KG1 (cell line): ENCODE measurements at regions not wholly inside any gene's neighbourhood (a gene's known extent, or its start where the extent isn't known, plus 50 kb on each side); places are given as distances from the start of the nearest gene placed in this dataset.
"Not testable (repeated sequence)": the region's sequence is repeated elsewhere in the genome, so short reads cannot be mapped to it uniquely, and the experiment has no call there.

ENCODE experiments used
- DNase-seq: peaks from one replicate; lab custom pipeline; 2025; lab: John Stamatoyannopoulos, UW

DNA sequence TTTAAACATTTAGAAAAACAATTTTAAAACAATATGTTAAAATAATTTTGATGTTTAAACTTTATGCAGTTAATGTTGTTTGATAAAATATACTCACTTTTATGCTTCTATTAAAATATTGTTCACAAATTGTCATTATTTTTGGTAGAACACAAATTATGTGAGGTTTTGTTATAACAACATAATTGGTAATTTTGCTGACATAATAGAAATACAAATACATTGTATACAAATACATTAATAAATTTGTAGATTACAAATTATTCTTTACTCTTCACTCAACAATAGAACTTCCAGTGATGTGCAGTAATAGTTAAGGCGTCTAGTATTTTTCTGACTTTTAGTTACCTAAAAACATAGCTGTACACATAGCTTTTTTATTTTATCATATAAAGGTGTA, 1472.4 kb upstream of the ADGRL3 start:
- DNase-seq: no peak

DNA sequence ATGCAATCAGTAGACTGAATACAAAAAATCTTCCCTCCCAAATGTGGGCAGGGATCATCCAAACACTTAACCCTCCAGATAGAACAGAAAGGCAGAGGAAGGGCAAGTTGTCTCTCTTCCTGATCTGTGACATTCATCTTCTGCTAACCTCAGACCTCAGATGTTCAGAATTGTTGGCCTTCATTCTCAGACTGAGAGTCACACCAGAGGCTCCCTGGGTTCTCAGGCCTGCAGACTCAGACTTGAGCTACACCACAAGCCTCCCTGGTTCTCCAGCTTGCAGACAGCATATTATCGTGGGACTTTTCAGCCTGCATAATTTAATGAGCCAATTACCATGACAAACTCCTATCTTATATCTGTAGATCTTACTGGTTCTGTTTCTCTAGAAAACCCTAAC, 1471.6 kb upstream of the ADGRL3 start:
- DNase-seq: no peak

- DNase-seq: no peak
These were observed 1470.8 kb upstream of the ADGRL3 start for GRCh38 chr4:59729321-59729720.

- no peak for DNase-seq
These were observed 1451.7 kb upstream of the ADGRL3 start for GRCh38 chr4:59748433-59748832.

GRCh38 chr4:59759082-59759825, 1440.9 kb upstream of the ADGRL3 start:
- DNase-seq: no peak

- DNase-seq: no peak
These were observed 1437.8 kb upstream of the ADGRL3 start for GRCh38 chr4:59762344-59762743.

DNA sequence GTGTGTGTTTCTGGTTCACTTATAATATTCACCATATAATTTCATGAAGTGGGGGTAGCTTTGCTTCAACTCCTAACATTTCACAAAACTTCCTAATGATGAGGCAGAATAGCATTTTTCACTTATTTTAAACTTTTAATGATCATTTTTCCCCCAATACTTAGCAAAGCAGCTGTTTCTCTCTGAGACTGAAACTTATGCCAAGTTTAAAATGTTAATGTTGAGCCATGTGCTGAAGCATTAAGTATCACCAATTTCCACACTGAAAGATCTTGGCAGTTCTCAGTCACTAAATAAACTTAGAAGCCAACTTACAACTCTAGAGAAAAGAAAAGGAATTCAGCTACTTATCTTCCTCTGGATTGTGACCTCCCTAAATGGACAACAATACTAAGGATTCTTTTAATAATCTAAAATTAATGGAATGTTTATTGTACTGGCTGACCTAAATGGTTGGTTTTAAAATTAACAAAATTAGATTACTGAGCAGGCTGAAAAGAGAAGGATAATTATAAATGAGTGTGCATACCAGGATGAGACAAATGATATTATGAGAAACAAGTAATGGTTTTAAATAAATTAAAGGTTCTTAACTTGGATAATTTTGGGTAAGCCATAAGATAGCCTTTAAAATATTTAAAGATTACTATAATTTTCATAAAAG, 1429.4 kb upstream of the ADGRL3 start:
- DNase-seq: no peak

GRCh38 chr4:59772641-59773139, 1427.4 kb upstream of the ADGRL3 start:
- DNase-seq: no peak

- not testable (repeated sequence) for DNase-seq
These were observed 1419.9 kb upstream of the ADGRL3 start for GRCh38 chr4:59780271-59780670.

- no peak for DNase-seq
These were observed 1395.0 kb upstream of the ADGRL3 start for GRCh38 chr4:59805176-59805575.

DNA sequence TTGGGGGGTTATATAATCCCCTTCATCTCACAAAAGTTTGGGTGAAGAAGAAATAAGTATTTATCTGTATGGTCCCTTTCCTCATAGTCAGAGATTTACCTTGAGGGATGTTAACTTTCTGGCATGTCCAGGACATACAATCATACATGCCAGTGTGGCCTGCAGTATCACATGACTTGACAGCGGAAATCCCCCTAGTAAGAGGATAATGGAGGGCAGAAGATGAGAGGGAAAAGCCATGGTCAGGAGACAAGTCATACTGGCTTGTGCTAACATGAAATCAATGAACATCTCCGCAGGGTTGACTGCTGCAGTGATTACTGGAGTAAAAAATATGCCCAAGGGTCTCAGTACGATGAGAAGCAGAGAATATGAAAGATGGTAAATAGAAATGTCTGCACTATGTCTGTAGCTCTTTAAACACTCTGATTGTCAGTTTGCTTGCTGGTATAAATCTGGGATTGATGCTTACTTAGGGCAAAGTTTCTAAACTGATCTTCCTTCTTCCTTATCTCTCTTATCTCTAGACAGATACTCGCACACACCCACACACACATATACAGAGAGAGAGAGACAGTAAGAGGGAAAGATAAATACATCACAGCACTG, 1385.6 kb upstream of the ADGRL3 start:
- no peak for DNase-seq

- DNase-seq: peak; percentile 60
These were observed 1381.5 kb upstream of the ADGRL3 start for GRCh38 chr4:59818656-59819055.

DNA sequence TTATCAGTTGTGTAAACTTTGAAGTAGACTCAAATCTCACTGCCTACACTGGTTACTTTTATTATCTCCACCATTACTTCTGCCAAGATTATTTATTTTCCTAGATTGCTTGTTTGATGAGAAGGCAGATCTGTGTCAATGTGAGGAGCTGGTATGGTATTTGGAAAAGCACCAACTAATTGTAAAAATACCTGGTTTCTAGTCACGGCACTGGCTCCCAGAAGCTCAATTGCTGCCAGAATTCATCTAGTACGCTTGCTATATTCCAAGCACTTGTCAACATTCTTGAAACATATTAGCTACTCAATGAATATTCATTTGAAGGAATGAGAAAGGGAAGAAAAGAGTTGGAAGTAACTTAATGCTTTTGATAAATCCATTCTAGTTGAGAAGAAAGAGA, 1376.8 kb upstream of the ADGRL3 start:
- DNase-seq: no peak

GRCh38 chr4:59825104-59825503, 1375.0 kb upstream of the ADGRL3 start:
- no peak for DNase-seq

GRCh38 chr4:59831746-59832145, 1368.4 kb upstream of the ADGRL3 start:
- DNase-seq: no peak

DNA sequence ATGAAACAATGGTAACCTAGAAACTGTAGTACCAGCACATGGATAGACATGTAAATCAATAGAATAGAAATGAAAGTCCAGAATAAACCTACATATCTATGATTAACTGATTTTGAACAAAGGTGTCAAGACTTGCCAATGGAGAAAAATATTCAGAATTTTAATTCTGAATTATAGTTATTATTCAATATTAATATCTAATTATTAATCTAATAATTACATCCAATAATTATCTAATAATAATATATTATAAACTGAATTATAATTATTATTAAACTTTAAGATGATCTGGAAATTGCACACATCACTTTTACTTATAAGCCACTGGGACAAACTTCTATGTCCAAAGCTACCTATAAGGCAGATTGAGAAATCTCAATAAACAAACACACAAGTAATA, 1365.2 kb upstream of the ADGRL3 start:
- no peak for DNase-seq

DNA sequence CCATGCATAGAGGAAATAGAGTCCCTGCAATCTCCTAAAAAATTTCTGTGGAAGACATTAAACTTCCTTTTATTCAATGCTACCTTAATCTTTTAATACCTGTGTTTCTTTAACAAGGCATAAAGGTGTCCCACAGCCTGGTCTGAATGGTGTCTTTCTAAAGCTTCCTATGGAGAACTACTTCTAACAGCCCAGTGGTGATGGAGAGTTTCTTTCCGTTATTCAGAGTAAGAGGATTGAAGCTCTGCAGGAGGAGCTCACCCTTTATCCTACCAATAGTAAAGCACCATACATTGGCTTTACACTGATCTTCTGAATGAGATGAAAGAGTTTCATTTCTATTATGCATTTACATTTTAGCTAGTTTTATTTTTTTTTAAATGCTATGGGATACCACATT, 1362.4 kb upstream of the ADGRL3 start:
- DNase-seq: no peak

DNA sequence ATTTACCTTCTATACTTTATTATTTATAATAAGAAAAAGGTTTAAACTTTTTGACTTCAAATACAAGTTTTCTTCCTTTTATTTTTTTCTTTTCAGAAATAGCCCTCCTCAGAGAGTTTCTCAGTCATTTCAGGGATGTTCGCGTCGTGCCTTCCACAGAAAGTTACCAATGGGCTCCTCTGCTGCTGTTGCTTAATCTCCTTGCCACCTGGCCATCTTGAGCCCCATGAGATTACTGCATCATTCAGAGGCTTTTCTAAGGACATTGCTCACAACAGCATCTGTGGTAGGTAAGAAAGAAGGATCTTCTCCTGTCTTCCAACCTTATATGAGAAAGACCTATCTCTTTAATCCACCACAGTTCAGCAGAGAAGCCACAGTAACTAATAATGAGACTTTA, 1361.9 kb upstream of the ADGRL3 start:
- DNase-seq: no peak

DNA sequence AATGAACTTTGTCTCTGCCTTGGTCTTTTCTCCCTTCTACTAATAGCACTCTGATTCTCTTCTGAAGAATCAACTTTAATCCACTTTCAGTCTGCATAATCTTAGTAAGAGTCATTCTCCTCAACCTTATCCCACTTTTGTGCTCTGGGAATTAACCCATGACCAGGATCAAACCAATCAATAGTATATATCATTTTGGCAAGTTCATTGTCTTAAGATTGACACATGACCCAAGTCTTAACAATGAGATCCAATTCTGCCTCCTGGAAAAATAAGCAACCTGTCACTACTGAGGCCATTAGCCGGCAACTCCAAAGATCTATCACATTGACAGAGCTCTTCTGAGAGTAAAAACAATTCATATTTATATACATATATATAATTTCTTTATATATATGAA, 1358.4 kb upstream of the ADGRL3 start:
- no peak for DNase-seq

DNA sequence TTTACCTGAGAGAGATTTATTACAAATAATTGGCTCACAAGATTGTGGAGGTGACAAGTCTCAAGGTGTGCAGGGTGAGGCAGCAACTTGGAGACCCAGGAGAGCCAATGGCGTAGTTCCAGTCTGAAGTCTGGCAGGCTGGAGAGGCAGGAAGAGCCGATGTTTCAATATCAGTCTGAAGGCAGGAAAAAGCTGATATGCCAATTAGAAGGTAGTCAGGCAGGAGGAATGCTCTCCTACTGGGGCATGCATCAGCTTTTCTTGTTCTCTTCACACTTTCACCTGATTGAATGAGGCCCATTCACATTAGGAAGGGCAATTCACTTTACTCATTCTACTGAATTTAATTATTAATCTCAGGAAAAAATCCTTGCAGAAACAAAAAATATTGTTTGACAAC, 1351.7 kb upstream of the ADGRL3 start:
- DNase-seq: no peak

GRCh38 chr4:59855630-59856352, 1344.3 kb upstream of the ADGRL3 start:
- DNase-seq: no peak

- DNase-seq: no peak
These were observed 1331.1 kb upstream of the ADGRL3 start for GRCh38 chr4:59869056-59869455.

- DNase-seq: no peak
These were observed 1330.6 kb upstream of the ADGRL3 start for GRCh38 chr4:59869559-59869958.
